Endodermal cell (in vitro differentiated cells): ENCODE measurements at regions not wholly inside any gene's neighbourhood (a gene's known extent, or its start where the extent isn't known, plus 50 kb on each side); places are given as distances from the start of the nearest gene placed in this dataset.

ENCODE experiments used
- DNase-seq: peaks from one replicate; pipeline ENCODE4 v3.0.0-alpha.2; 2017
- H3K27ac ChIP-seq: 2 replicates; pipeline ENCODE4 v1.5.1; 2013; ENCODE audit warnings: mild to moderate bottlenecking, low read depth, low read length, moderate library complexity
- H3K27me3 ChIP-seq: 2 replicates; pipeline ENCODE4 v1.6.1; 2013; ENCODE audit warnings: mild to moderate bottlenecking, low read length, moderate library complexity; ENCODE audit not compliant: insufficient read depth, control insufficient read depth, poor library complexity, severe bottlenecking
- H3K36me3 ChIP-seq: 2 replicates; pipeline ENCODE4 v1.7.0; 2013; ENCODE audit warnings: mild to moderate bottlenecking, low read length, moderate library complexity; ENCODE audit not compliant: control insufficient read depth, insufficient read depth
- H3K4me1 ChIP-seq: one replicate; pipeline ENCODE4 v1.7.0; 2013; ENCODE audit warnings: low read length; ENCODE audit not compliant: control insufficient read depth, insufficient read depth
- H3K4me3 ChIP-seq: 2 replicates; pipeline ENCODE4 v1.5.1; 2013; ENCODE audit warnings: mild to moderate bottlenecking, low read length, moderate library complexity
- H3K9ac ChIP-seq: 2 replicates; pipeline ENCODE4 v1.6.1; 2013; ENCODE audit warnings: mild to moderate bottlenecking, low read length, moderate library complexity; ENCODE audit not compliant: poor library complexity, severe bottlenecking; ENCODE audit errors: extremely low read depth
- H3K9me3 ChIP-seq: 2 replicates; pipeline ENCODE4 v1.6.1; 2013; ENCODE audit warnings: mild to moderate bottlenecking, low read length, moderate library complexity; ENCODE audit not compliant: control insufficient read depth
- H3K27ac Mint-ChIP-seq: 2 replicates; pipeline ENCODE4 v1.8.0; 2020; ENCODE audit warnings: mixed read lengths
- H3K27me3 Mint-ChIP-seq: 2 replicates; pipeline ENCODE4 v1.8.0; 2021; ENCODE audit warnings: mild to moderate bottlenecking, mixed read lengths; ENCODE audit not compliant: insufficient read depth
- H3K36me3 Mint-ChIP-seq: 2 replicates; pipeline ENCODE4 v1.8.0; 2020; ENCODE audit warnings: low read depth, mixed read lengths
- H3K4me1 Mint-ChIP-seq: 2 replicates; pipeline ENCODE4 v1.8.0; 2020; ENCODE audit warnings: mixed read lengths
- H3K4me3 Mint-ChIP-seq: 2 replicates; pipeline ENCODE4 v1.8.0; 2020; ENCODE audit warnings: mild to moderate bottlenecking, moderate library complexity, mixed read lengths
- H3K9me3 Mint-ChIP-seq: 2 replicates; pipeline ENCODE4 v1.8.0; 2020; ENCODE audit warnings: mild to moderate bottlenecking, mixed read lengths
- WGBS, 2 experiments: methylation state at CpG; one replicate each; pipeline versions ENCODE4 v1.1.5 to v1.1.7; 2013; ENCODE audit warnings: missing lambda C conversion rate in 2 of 2, mixed read lengths in 1 of 2; ENCODE audit not compliant: insufficient coverage in 1 of 2, insufficient read length in 1 of 2; 5-methylcytosine and 5-hydroxymethylcytosine counted together
- TF ChIP-seq, protein P1 (sequence below): fragments of 200-600 bp; sonication (generic); conservative IDR thresholded peaks from 2 replicates; pipeline ENCODE4 v1.5.0; 2021; ENCODE audit warnings: antibody characterized with exemption, mild to moderate bottlenecking

DNA sequence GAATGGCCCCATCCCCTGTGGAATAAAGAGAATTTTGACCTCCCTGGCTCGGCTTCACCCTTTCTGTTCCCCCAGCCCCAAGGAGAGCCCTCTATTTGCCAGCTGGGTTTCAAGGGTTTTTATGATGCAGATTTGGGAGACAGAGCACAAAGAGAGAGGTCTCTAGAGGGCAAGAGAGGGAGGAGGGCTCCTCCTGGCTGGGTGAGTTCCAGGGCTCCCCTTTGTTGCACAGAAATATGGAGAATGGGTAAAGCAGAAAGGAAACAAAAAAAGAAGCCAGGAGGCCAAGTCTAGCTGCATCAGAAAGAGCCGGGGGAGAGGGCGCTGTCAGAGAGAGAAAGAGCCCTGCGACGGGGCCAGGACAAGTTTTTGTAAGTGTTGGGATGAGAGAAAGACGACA, 319.6 kb upstream of the RTL1 start:
- H3K27ac ChIP-seq, result peak overlapping the region; percentile 99
- WGBS, 2 experiments, result 40 to 63% methylated on average over 5 to 6 of the region's 6 CpGs
- H3K27me3 ChIP-seq, result no peaks in the 10 kb centered on the region
- no peaks in the 10 kb centered on the region for H3K4me1 ChIP-seq
- Mint-ChIP-seq H3K4me3 (no peak overlapping the region), H3K36me3 (no peaks in the 10 kb centered on the region), H3K27me3 (peaks cover 1% of the 10 kb centered on the region), H3K9me3 (peaks cover 4% of the 10 kb centered on the region), H3K4me1 (peaks cover 3% of the 10 kb centered on the region), H3K27ac (no peak overlapping the region)
- no peak overlapping the region for H3K9ac ChIP-seq
- TF ChIP-seq, protein P1, sequence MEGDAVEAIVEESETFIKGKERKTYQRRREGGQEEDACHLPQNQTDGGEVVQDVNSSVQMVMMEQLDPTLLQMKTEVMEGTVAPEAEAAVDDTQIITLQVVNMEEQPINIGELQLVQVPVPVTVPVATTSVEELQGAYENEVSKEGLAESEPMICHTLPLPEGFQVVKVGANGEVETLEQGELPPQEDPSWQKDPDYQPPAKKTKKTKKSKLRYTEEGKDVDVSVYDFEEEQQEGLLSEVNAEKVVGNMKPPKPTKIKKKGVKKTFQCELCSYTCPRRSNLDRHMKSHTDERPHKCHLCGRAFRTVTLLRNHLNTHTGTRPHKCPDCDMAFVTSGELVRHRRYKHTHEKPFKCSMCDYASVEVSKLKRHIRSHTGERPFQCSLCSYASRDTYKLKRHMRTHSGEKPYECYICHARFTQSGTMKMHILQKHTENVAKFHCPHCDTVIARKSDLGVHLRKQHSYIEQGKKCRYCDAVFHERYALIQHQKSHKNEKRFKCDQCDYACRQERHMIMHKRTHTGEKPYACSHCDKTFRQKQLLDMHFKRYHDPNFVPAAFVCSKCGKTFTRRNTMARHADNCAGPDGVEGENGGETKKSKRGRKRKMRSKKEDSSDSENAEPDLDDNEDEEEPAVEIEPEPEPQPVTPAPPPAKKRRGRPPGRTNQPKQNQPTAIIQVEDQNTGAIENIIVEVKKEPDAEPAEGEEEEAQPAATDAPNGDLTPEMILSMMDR, result no peak
- DNase-seq, result peak; percentile 51
- H3K4me3 ChIP-seq, result no peak overlapping the region
- no peaks in the 10 kb centered on the region for H3K9me3 ChIP-seq
- H3K36me3 ChIP-seq, result no peaks in the 10 kb centered on the region

DNA sequence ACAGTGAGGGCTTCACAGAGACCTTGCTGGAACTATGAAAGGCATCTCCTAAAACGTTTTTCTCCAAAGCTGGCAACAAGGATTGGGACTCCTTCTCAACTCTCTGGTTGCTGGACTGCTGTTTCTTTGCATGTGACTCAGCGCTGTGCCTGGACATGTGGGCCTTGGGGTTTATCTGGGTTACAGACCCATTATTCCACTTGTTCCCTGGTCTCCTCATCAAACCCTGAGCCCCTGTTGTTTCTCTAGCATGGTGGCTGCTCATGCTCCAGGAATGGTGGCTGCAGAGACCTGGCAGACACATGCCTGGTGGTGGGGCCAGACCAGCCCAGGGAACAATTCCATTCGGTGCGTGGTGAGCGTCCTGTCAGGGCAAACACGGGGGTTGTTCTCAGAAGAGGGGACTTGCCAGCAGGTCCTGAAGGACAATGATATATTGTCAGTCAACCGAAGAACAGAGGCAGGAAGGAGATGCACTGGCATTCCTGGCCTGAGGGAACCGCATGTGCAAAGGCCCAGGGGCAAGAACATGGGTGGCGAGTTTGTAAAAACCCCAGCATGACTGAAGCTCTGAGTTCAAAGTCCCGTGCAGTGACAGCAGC, 320.1 kb upstream of the RTL1 start:
- no peaks in the 10 kb centered on the region for H3K27me3 ChIP-seq
- DNase-seq, result peak; percentile 38
- TF ChIP-seq, protein P1, result no peak
- H3K9ac ChIP-seq, result no peak overlapping the region
- peak overlapping the region; percentile 99 for H3K27ac ChIP-seq
- WGBS, 2 experiments, result 81 to 85% methylated on average over 10 of the region's 10 CpGs
- no peaks in the 10 kb centered on the region for H3K9me3 ChIP-seq
- peaks cover 1% of the 10 kb centered on the region for H3K27me3 Mint-ChIP-seq
- no peak overlapping the region for H3K4me3 Mint-ChIP-seq
- no peak overlapping the region for H3K27ac Mint-ChIP-seq
- peaks cover 3% of the 10 kb centered on the region for H3K4me1 Mint-ChIP-seq
- no peaks in the 10 kb centered on the region for H3K4me1 ChIP-seq
- H3K4me3 ChIP-seq, result no peak overlapping the region
- peaks cover 4% of the 10 kb centered on the region for H3K9me3 Mint-ChIP-seq
- H3K36me3 Mint-ChIP-seq, result no peaks in the 10 kb centered on the region
- no peaks in the 10 kb centered on the region for H3K36me3 ChIP-seq

- Histone ChIP-seq H3K36me3 (no peaks in the 10 kb centered on the region), H3K4me1 (no peaks in the 10 kb centered on the region), H3K9me3 (no peaks in the 10 kb centered on the region), H3K27me3 (no peaks in the 10 kb centered on the region), H3K4me3 (no peak overlapping the region), H3K9ac (no peak overlapping the region), H3K27ac (peak overlapping the region; percentile 99)
- peaks cover 1% of the 10 kb centered on the region for H3K27me3 Mint-ChIP-seq
- TF ChIP-seq, protein P1, result peak; percentile 37
- no peaks in the 10 kb centered on the region for H3K36me3 Mint-ChIP-seq
- DNase-seq, result peak; percentile 49
- 84 to 90% methylated on average over 12 to 22 of the region's 22 CpGs for WGBS, 2 experiments
- H3K9me3 Mint-ChIP-seq, result peaks cover 4% of the 10 kb centered on the region
- no peak overlapping the region for H3K4me3 Mint-ChIP-seq
- no peak overlapping the region for H3K27ac Mint-ChIP-seq
- H3K4me1 Mint-ChIP-seq, result peaks cover 3% of the 10 kb centered on the region
These were observed 321.0 kb upstream of the RTL1 start for GRCh38 chr14:101224356-101225156.
